Heart left ventricle (tissue), 16 donors: ENCODE measurements at regions not wholly inside any gene's neighbourhood (a gene's known extent, or its start where the extent isn't known, plus 50 kb on each side); places are given as distances from the start of the nearest gene placed in this dataset.

Experiments
- ATAC-seq, 4 donors: fragments of 200-7000 bp; cut with Tn5 transposase; one replicate each; pipeline ENCODE4 v1.9.1; 2020 to 2022; ENCODE audit warnings: moderate library complexity in 4 of 4, mild to moderate bottlenecking in 3 of 4, moderate number of reproducible peaks in 1 of 4
- DNase-seq, 5 donors: peaks; one replicate each; pipeline ENCODE4 v3.0.0-alpha.2; 2020
- H3K27ac ChIP-seq, 12 donors: fragments of 200-600 bp; sonication (generic) in 4 of 12; one replicate each; pipeline versions ENCODE4 v1.5.0 to v1.8.0; 2016 to 2022; ENCODE audit warnings: mild to moderate bottlenecking in 2 of 12
- H3K27me3 ChIP-seq, 9 donors: fragments of 200-600 bp; sonication (generic) in 2 of 9; one replicate each; pipeline versions ENCODE4 v1.5.1 to v1.8.0; 2016 to 2022; ENCODE audit warnings: mild to moderate bottlenecking in 3 of 9
- H3K36me3 ChIP-seq, 9 donors: fragments of 200-600 bp; sonication (generic) in 2 of 9; one replicate each; pipeline versions ENCODE4 v1.5.0 to v1.8.0; 2018 to 2022; ENCODE audit warnings: mild to moderate bottlenecking in 2 of 9
- H3K4me1 ChIP-seq, 12 donors: fragments of 200-600 bp; sonication (generic) in 4 of 12; one replicate each; pipeline versions ENCODE4 v1.5.0 to v1.8.0; 2016 to 2022; ENCODE audit warnings: mild to moderate bottlenecking in 3 of 12
- H3K4me3 ChIP-seq, 12 donors: fragments of 200-600 bp; sonication (generic) in 4 of 12; one replicate each; pipeline versions ENCODE4 v1.5.0 to v1.8.0; 2017 to 2022; ENCODE audit warnings: mild to moderate bottlenecking in 9 of 12, moderate library complexity in 4 of 12
- H3K9me3 ChIP-seq, 12 donors: fragments of 200-600 bp; sonication (generic) in 4 of 12; one replicate each; pipeline versions ENCODE4 v1.5.0 to v1.8.0; 2016 to 2022; ENCODE audit warnings: mild to moderate bottlenecking in 1 of 12
- POLR2A ChIP-seq, 2 donors: fragments of 450-650 bp; IDR thresholded peaks; one replicate each; pipeline ENCODE4 v1.6.1; 2017; ENCODE audit warnings: antibody characterized with exemption in 2 of 2, mild to moderate bottlenecking in 2 of 2, moderate library complexity in 2 of 2
- WGBS, 4 donors: extraction: QIAGEN DNeasy Blood & Tissue Kit in 2 of 4; methylation state at CpG; one replicate each; pipeline versions ENCODE4 v1.1.5 to v1.1.7; 2013 to 2018; 5-methylcytosine and 5-hydroxymethylcytosine counted together
- intact Hi-C, 10 donors: fragments of 100-400 bp; cut with DNase I; formaldehyde crosslinking; loops; one replicate each; pipeline versions ENCODE4 v1.11.1 to v1.14.2; 2022
- TF ChIP-seq, protein P1 (sequence below), 12 donors: fragments of 200-600 bp; sonication (generic) in 4 of 12; IDR thresholded peaks; one replicate each; pipeline versions ENCODE4 v1.5.0 to v1.8.0; 2018 to 2022; ENCODE audit warnings: antibody characterized with exemption in 12 of 12, mild to moderate bottlenecking in 5 of 12
- donor health status: ischemic (EF 13 %, LVEDD 7.1; RV severe dilation, severe dysfunction).
- donor health status: healthy with polysubstance abuse.
- donor health status: DM: no; HTN: yes; CAD: no.
- donor health status: DM: no; HTN: no; CAD: no.
- donor health status: ischemic (EF 25% LVEDD 6.9; RV normal size, moderate dysfunction).
- donor health status: ischemic (EF 25% LVEDD 5.7; RV mildly dilated, moderate dysfunction).
- donor health status: healthy.
- donor health status: DM: yes; HTN: yes; CAD: no.
- donor health status: ischemic (EF 35%, LVEDD 5.7; RV mildly dilated, moderate dysfunction).
- donor health status: nonischemic (EF 11% LVEDD 7.7; RV severe dilation, severe dysfunction).
- donor health status: DM: yes; HTN: yes; CAD: no.
- donor health status: PGD.
- donor health status: ischemic (EF 29% LVEDD 5.4; RV normal size, mild dysfunction).
- donor health status: nonischemic (EF 23%, LVEDD 6.1; RV moderate dilation, normal function).

DNA sequence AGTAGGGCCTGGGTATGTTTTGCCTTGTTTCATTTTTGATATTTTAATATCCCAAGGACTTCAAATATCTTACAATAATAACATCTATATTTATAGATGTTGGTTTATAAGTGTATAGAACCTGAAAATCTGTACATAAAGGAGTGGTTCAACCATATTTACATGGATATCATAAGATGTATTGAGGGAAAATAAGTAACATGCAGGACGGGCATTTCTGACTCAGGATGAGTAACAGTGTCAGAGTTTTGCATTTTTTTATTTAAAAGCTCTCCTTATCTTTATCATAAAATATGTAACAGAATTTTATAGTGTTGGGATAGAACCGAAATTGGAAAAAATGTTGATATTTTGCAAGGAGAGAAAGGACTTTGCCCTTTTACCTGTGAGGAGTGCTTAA is 1438.7 kb downstream of the REEP3 start:
- no peak for TF ChIP-seq POLR2A (IDR thresholded peaks at IDR 0.05)
- TF ChIP-seq, protein P1, sequence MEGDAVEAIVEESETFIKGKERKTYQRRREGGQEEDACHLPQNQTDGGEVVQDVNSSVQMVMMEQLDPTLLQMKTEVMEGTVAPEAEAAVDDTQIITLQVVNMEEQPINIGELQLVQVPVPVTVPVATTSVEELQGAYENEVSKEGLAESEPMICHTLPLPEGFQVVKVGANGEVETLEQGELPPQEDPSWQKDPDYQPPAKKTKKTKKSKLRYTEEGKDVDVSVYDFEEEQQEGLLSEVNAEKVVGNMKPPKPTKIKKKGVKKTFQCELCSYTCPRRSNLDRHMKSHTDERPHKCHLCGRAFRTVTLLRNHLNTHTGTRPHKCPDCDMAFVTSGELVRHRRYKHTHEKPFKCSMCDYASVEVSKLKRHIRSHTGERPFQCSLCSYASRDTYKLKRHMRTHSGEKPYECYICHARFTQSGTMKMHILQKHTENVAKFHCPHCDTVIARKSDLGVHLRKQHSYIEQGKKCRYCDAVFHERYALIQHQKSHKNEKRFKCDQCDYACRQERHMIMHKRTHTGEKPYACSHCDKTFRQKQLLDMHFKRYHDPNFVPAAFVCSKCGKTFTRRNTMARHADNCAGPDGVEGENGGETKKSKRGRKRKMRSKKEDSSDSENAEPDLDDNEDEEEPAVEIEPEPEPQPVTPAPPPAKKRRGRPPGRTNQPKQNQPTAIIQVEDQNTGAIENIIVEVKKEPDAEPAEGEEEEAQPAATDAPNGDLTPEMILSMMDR (IDR thresholded peaks at IDR 0.05): no peak

DNA sequence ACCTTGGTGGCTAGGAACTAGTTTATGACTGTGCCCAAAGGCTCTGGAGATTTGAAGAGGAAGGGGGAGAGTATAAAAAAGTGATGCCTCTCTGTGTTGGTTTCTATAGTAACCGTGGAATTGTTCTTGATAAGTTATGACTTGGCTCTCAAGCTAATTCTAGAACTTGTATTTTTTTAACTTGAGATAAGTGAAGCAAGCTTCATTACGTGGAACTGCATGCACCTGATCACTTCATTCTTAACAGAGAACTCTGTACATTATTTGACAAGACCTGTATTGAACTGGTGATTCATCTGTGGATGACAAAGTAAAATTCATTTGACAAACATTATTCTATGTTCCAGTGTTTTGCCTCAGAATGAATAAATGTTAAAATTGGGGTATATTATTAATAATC is 1452.2 kb downstream of the REEP3 start:
- 36 to 72% (median 55%) methylated on average over 2 of the region's 2 CpGs for WGBS, 4 donors
- TF ChIP-seq, protein P1 (IDR thresholded peaks at IDR 0.05): no peak
- TF ChIP-seq POLR2A (IDR thresholded peaks at IDR 0.05): no peak
- Histone ChIP-seq H3K4me3 (no peak overlapping the region), H3K9me3 (no peaks in the 10 kb centered on the region), H3K36me3 (no peaks in the 10 kb centered on the region), H3K27ac (no peak overlapping the region), H3K27me3 (no peaks in the 10 kb centered on the region), H3K4me1 (no peaks in the 10 kb centered on the region)
- intact Hi-C loops: no loop called here
- DNase-seq: no peak
- no peak for ATAC-seq

More for the DNA sequence above, 1438.7 kb downstream of the REEP3 start:
- Histone ChIP-seq H3K27me3 (no peaks in the 10 kb centered on the region), H3K27ac (no peak overlapping the region), H3K4me1 (no peaks in the 10 kb centered on the region), H3K9me3 (peaks cover 0 to 4% (median 0%) of the 10 kb centered on the region in 12 donors), H3K4me3 (no peak overlapping the region), H3K36me3 (no peaks in the 10 kb centered on the region)
- DNase-seq (no peak), ATAC-seq (no peak)
- intact Hi-C loops: no loop called here
- WGBS, 4 donors: 58 to 74% (median 70%) methylated on average over 2 of the region's 2 CpGs

DNA sequence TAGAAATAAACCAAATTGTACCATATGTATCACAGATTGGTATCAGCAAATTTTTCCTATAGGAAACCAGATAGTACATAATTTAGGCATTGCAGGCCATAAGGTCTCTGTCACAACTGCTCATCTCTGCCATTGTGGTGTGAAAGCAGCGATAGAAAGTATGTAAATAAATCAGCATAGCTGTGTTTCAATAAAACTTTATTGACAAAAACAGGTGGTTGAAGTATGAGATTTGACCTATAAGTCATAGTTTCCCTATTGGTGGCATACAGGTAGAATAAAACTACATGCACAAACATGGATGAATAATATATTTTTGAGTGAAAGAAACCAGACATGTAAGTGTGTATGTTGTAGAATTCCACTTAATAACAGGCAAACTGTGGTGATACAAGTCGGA is 1454.9 kb downstream of the REEP3 start:
- 87 to 90% (median 89%) methylated on average over 2 of the region's 2 CpGs for WGBS, 4 donors
- intact Hi-C loops: loop anchor here in 1 of 10 donors (5.0 kb wide), 1 partner anchor 1206 kb away; no protein-coding TSS in a partner anchor
- no peak for ATAC-seq
- TF ChIP-seq, protein P1 (IDR thresholded peaks at IDR 0.05): no peak
- TF ChIP-seq POLR2A (IDR thresholded peaks at IDR 0.05): no peak
- no peak for DNase-seq
- H3K4me1 ChIP-seq: no peaks in the 10 kb centered on the region
- H3K4me3 ChIP-seq: no peak overlapping the region
- no peaks in the 10 kb centered on the region for H3K36me3 ChIP-seq
- H3K27me3 ChIP-seq: no peaks in the 10 kb centered on the region
- H3K9me3 ChIP-seq: no peaks in the 10 kb centered on the region
- no peak overlapping the region for H3K27ac ChIP-seq

DNA sequence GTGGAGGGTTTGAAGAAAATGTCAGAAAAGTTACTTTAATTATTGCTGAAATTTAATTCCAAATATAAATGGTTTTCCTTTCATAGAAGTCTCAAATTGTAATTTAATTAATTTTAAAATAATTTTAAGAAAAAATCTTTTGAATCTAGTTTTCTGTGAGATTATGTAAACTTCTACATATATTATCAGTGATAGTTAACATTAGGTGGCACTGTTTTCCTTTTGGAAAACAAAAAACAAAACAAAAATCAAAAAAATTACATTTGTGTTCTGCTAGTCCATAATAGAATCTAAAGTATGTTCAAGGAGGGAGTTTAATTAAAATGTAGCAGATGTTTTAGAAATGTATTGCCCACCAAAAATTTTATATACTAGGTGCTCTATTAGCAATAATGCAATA is 1456.7 kb downstream of the REEP3 start:
- H3K36me3 ChIP-seq: no peaks in the 10 kb centered on the region
- DNase-seq (no peak), ATAC-seq (no peak)
- TF ChIP-seq POLR2A (IDR thresholded peaks at IDR 0.05): no peak
- TF ChIP-seq, protein P1 (IDR thresholded peaks at IDR 0.05): peak in 5 of 12 donors; percentile 8 to 31 (median 24)
- H3K9me3 ChIP-seq: no peaks in the 10 kb centered on the region
- no peak overlapping the region for H3K4me3 ChIP-seq
- H3K4me1 ChIP-seq: no peaks in the 10 kb centered on the region
- no peak overlapping the region for H3K27ac ChIP-seq
- intact Hi-C loops: loop anchor here in 1 of 10 donors (5.0 kb wide), 1 partner anchor 1204 kb away; no protein-coding TSS in a partner anchor
- no peaks in the 10 kb centered on the region for H3K27me3 ChIP-seq
